SK-N-SH (cell line): ENCODE measurements at regions not wholly inside any gene's neighbourhood (a gene's known extent, or its start where the extent isn't known, plus 50 kb on each side); places are given as distances from the start of the nearest gene placed in this dataset.

Source experiments
- CTCF ChIA-PET: fragments of 300-600, 350-600 bp; formaldehyde crosslinking; extraction: SDS; loops from one replicate; lab custom pipeline; 2021; lab: Yijun Ruan, JAX
- POLR2A ChIA-PET: fragments of 350-600 bp; sonication (Branson Sonifier 250); formaldehyde crosslinking; extraction: SDS; loops from one replicate; lab custom pipeline; 2020; ENCODE audit warnings: antibody characterized with exemption, inconsistent platforms; lab: Yijun Ruan, JAX
- DNase-seq: peaks from one replicate; pipeline ENCODE4 v3.0.0; 2012
- H2AFZ ChIP-seq: fragments of 200-600 bp; sonication (generic); 2 replicates; pipeline ENCODE4 v1.8.1; 2016; ENCODE audit warnings: antibody characterized with exemption, mild to moderate bottlenecking, low read depth
- H3F3A ChIP-seq: fragments of 200-600 bp; sonication (generic); replicated peaks from 2 replicates; pipeline ENCODE3; 2016; ENCODE audit warnings: antibody characterized with exemption, mild to moderate bottlenecking; ENCODE audit not compliant: insufficient read depth
- H3K27ac ChIP-seq, 2 experiments: fragments of 200-500 bp in 1 of 2; fragments of 200-600 bp in 1 of 2; sonication (Bioruptor generic) in 1 of 2; sonication (generic), shearing (Covaris generic) in 1 of 2; 2 replicates each; pipeline versions ENCODE4 v1.5.1 to v1.6.1; 2014 to 2016; ENCODE audit warnings: low read depth in 2 of 2, inconsistent platforms in 1 of 2, low read length in 1 of 2, mild to moderate bottlenecking in 1 of 2, mixed read lengths in 1 of 2
- H3K27me3 ChIP-seq: fragments of 200-600 bp; sonication (generic), shearing (Covaris generic); 2 replicates; pipeline ENCODE4 v1.6.1; 2016; ENCODE audit warnings: mixed run types; ENCODE audit not compliant: insufficient read depth
- H3K36me3 ChIP-seq, 2 experiments: fragments of 200-500 bp in 1 of 2; fragments of 200-600 bp in 1 of 2; sonication (Bioruptor generic) in 1 of 2; sonication (generic) in 1 of 2; replicated peaks in 1 of 2; 2 replicates each; pipeline versions ENCODE3 to v1.5.1; 2014 to 2016; ENCODE audit warnings: low read length in 1 of 2, mild to moderate bottlenecking in 1 of 2; ENCODE audit not compliant: insufficient read depth in 2 of 2, control insufficient read depth in 1 of 2
- H3K4me1 ChIP-seq, 2 experiments: fragments of 200-500 bp in 1 of 2; fragments of 200-600 bp in 1 of 2; sonication (Bioruptor generic) in 1 of 2; sonication (generic), shearing (Covaris generic) in 1 of 2; 2 replicates each; pipeline versions ENCODE4 v1.5.1 to v1.6.1; 2014 to 2016; ENCODE audit warnings: low read depth in 1 of 2, low read length in 1 of 2, mixed run types in 1 of 2; ENCODE audit not compliant: insufficient read depth in 2 of 2, control insufficient read depth in 1 of 2
- H3K4me2 ChIP-seq: fragments of 200-600 bp; sonication (generic), shearing (Covaris generic); 2 replicates; pipeline ENCODE4 v1.6.1; 2017; ENCODE audit warnings: mixed run types
- H3K4me3 ChIP-seq, 2 experiments: fragments of 200-500 bp in 1 of 2; fragments of 200-600 bp in 1 of 2; sonication (Bioruptor generic) in 1 of 2; sonication (generic), shearing (Covaris generic) in 1 of 2; 2 replicates each; pipeline versions ENCODE4 v1.5.1 to v1.8.1; 2014 to 2016; ENCODE audit warnings: low read depth in 2 of 2, inconsistent platforms in 1 of 2, low read length in 1 of 2, mild to moderate bottlenecking in 1 of 2, mixed read lengths in 1 of 2, moderate library complexity in 1 of 2
- H3K79me2 ChIP-seq: fragments of 200-600 bp; sonication (generic); 2 replicates; pipeline ENCODE4 v1.8.1; 2017; ENCODE audit warnings: mild to moderate bottlenecking; ENCODE audit not compliant: insufficient read depth
- H3K9ac ChIP-seq: fragments of 200-600 bp; sonication (generic); 2 replicates; pipeline ENCODE4 v1.6.1; 2017; ENCODE audit warnings: mixed run types
- H3K9me2 ChIP-seq: fragments of 200-600 bp; sonication (generic); 2 replicates; pipeline ENCODE4 v1.6.1; 2017; ENCODE audit warnings: mixed run types
- H3K9me3 ChIP-seq: fragments of 200-600 bp; sonication (generic); 2 replicates; pipeline ENCODE4 v1.6.1; 2017; ENCODE audit warnings: mixed run types, mild to moderate bottlenecking, moderate library complexity
- H4K20me1 ChIP-seq: fragments of 200-600 bp; sonication (generic); 2 replicates; pipeline ENCODE4 v1.6.1; 2017; ENCODE audit warnings: mild to moderate bottlenecking, mixed run types; ENCODE audit not compliant: insufficient read depth
- CHD2 ChIP-seq: fragments of 150-350 bp; IDR thresholded peaks from 2 replicates; pipeline ENCODE4 v1.6.1; 2018; ENCODE audit warnings: low read length; ENCODE audit not compliant: partially characterized antibody
- ELF1 ChIP-seq: IDR thresholded peaks from 2 replicates; pipeline ENCODE4 v1.4.0; 2012
- EZH2phosphoT487 ChIP-seq: fragments of 200-600 bp; sonication (generic); IDR thresholded peaks from 2 replicates; pipeline ENCODE4 v1.6.1; 2017; ENCODE audit warnings: low read depth, mixed run types, mild to moderate bottlenecking, antibody characterized with exemption, moderate library complexity, borderline replicate concordance
- FOSL2 ChIP-seq: IDR thresholded peaks from 2 replicates; pipeline ENCODE4 v1.4.0; 2012; ENCODE audit warnings: low read depth, mild to moderate bottlenecking, moderate library complexity, borderline replicate concordance
- FOXJ3 ChIP-seq: sonication (generic); formaldehyde crosslinking; IDR thresholded peaks from 2 replicates; pipeline ENCODE4 v1.5.1; 2020; ENCODE audit warnings: mild to moderate bottlenecking, missing genetic modification reagents
- FOXM1 ChIP-seq: IDR thresholded peaks from 2 replicates; pipeline ENCODE4 v1.4.0; 2012; ENCODE audit warnings: low read depth, mild to moderate bottlenecking
- GABPA ChIP-seq: IDR thresholded peaks from 2 replicates; pipeline ENCODE4 v1.4.0; 2012; ENCODE audit warnings: low read depth, mild to moderate bottlenecking
- GATA2 ChIP-seq: sonication (generic); formaldehyde crosslinking; IDR thresholded peaks from 2 replicates; pipeline ENCODE4 v1.5.0; 2020; ENCODE audit warnings: mild to moderate bottlenecking, missing genetic modification reagents
- IRF3 ChIP-seq: fragments of 150-350 bp; IDR thresholded peaks from 2 replicates; pipeline ENCODE4 v1.6.1; 2016; ENCODE audit warnings: mild to moderate bottlenecking, low read depth, low read length
- JUND ChIP-seq: IDR thresholded peaks from 2 replicates; pipeline ENCODE4 v1.4.0; 2012
- MAX ChIP-seq: IDR thresholded peaks from 2 replicates; pipeline ENCODE4 v1.4.0; 2012; ENCODE audit warnings: low read depth
- MEF2A ChIP-seq: IDR thresholded peaks from 2 replicates; pipeline ENCODE4 v1.4.0; 2012; ENCODE audit warnings: low read depth, borderline replicate concordance
- NFIC ChIP-seq: IDR thresholded peaks from 2 replicates; pipeline ENCODE4 v1.4.0; 2012; ENCODE audit warnings: borderline replicate concordance
- RAD21 ChIP-seq: IDR thresholded peaks from 2 replicates; pipeline ENCODE4 v1.6.1; 2012; ENCODE audit warnings: mild to moderate bottlenecking, low read length
- RCOR1 ChIP-seq: fragments of 150-350 bp; IDR thresholded peaks from 2 replicates; pipeline ENCODE4 v1.6.1; 2017; ENCODE audit warnings: antibody characterized with exemption, low read length
- RFX5 ChIP-seq: IDR thresholded peaks from 2 replicates; pipeline ENCODE4 v1.6.1; 2012; ENCODE audit warnings: mild to moderate bottlenecking, improper control_type of control experiment, low read length
- SIN3A ChIP-seq: IDR thresholded peaks from 2 replicates; pipeline ENCODE4 v1.6.1; 2012; ENCODE audit warnings: low read depth, mild to moderate bottlenecking, low read length, moderate library complexity, borderline replicate concordance
- SMC3 ChIP-seq: IDR thresholded peaks from 2 replicates; pipeline ENCODE4 v1.6.1; 2012; ENCODE audit warnings: low read depth, low read length, improper control_type of control experiment
- USF1 ChIP-seq: IDR thresholded peaks from 2 replicates; pipeline ENCODE4 v1.4.0; 2012; ENCODE audit warnings: low read depth, borderline replicate concordance
- ZBTB33 ChIP-seq: IDR thresholded peaks from 2 replicates; pipeline ENCODE4 v1.4.0; 2012; ENCODE audit warnings: low read depth, borderline replicate concordance
- WGBS: methylation state at CpG from one replicate; pipeline ENCODE4 v1.1.6; 2017; ENCODE audit warnings: low lambda C conversion rate; 5-methylcytosine and 5-hydroxymethylcytosine counted together
- TF ChIP-seq, protein P1 (sequence below): fragments of 150-350 bp; IDR thresholded peaks from 2 replicates; pipeline ENCODE4 v1.6.1; 2017; ENCODE audit warnings: antibody characterized with exemption, low read length, low read depth, borderline replicate concordance

- TF ChIP-seq FOXM1 (no peak), NFIC (no peak), SMC3 (no peak), GABPA (no peak), EZH2phosphoT487 (no peak)
These were observed 106.2 kb upstream of the PUDP start (continued) for GRCh38 chrX:7254144-7254543.

- TF ChIP-seq JUND, result no peak
- TF ChIP-seq, all 33 proteins: peak for 0
- no peaks in the 10 kb centered on the region for H3K27me3 ChIP-seq
These were observed 105.6 kb upstream of the PUDP start for GRCh38 chrX:7253565-7253964.

GRCh38 chrX:7252013-7252610 lies 104.2 kb upstream of the PUDP start:
- no peaks in the 10 kb centered on the region for H3K36me3 ChIP-seq
- H3K4me2 ChIP-seq, result no peak overlapping the region
- no peak overlapping the region for H3K27ac ChIP-seq
- ChIA-PET POLR2A (no interaction called here), CTCF (interaction anchor here (2.4 kb wide), 1 partner anchor 10 kb away, joined by 5 read pairs; no protein-coding TSS in a partner anchor)
- H3K9ac ChIP-seq, result no peak overlapping the region
- no peak for DNase-seq
- no peaks in the 10 kb centered on the region for H3K27me3 ChIP-seq
- no peaks in the 10 kb centered on the region for H4K20me1 ChIP-seq
- H2AFZ ChIP-seq, result no peak overlapping the region
- no peak overlapping the region for H3K4me3 ChIP-seq
- TF ChIP-seq RAD21 (no peak), IRF3 (no peak), GABPA (no peak), SIN3A (no peak), MAX (no peak), USF1 (no peak), FOXJ3 (CRISPR knock-in tag) (no peak), GATA2 (CRISPR knock-in tag) (no peak), MEF2A (no peak), CHD2 (no peak), RFX5 (no peak), JUND (no peak), ZBTB33 (no peak), ELF1 (no peak), FOSL2 (no peak), EZH2phosphoT487 (no peak), NFIC (no peak), RCOR1 (no peak)
- TF ChIP-seq, protein P1, sequence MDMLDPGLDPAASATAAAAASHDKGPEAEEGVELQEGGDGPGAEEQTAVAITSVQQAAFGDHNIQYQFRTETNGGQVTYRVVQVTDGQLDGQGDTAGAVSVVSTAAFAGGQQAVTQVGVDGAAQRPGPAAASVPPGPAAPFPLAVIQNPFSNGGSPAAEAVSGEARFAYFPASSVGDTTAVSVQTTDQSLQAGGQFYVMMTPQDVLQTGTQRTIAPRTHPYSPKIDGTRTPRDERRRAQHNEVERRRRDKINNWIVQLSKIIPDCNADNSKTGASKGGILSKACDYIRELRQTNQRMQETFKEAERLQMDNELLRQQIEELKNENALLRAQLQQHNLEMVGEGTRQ, result no peak
- TF ChIP-seq, all 33 proteins: peak for 0
- H3K4me1 ChIP-seq, result no peaks in the 10 kb centered on the region
- no peaks in the 10 kb centered on the region for H3K79me2 ChIP-seq
- whole genome bisulfite sequencing, result 14% methylated on average over 5 of the region's 5 CpGs
- H3K9me3 ChIP-seq, result no peaks in the 10 kb centered on the region
- no peaks in the 10 kb centered on the region for H3F3A ChIP-seq
- no peaks in the 10 kb centered on the region for H3K9me2 ChIP-seq

More at GRCh38 chrX:7253565-7253964, 105.6 kb upstream of the PUDP start:
- H3K4me2 ChIP-seq, result no peak overlapping the region
- ChIA-PET CTCF (no interaction called here), POLR2A (no interaction called here)
- H3K36me3 ChIP-seq, result no peaks in the 10 kb centered on the region
- H3K27ac ChIP-seq, result no peak overlapping the region
- no peak for DNase-seq
- H3K9me3 ChIP-seq, result no peaks in the 10 kb centered on the region
- no peak overlapping the region for H2AFZ ChIP-seq
- H3K4me3 ChIP-seq, result no peak overlapping the region
- no peaks in the 10 kb centered on the region for H3K4me1 ChIP-seq
- no peaks in the 10 kb centered on the region for H3K79me2 ChIP-seq
- no peaks in the 10 kb centered on the region for H3K9me2 ChIP-seq
- WGBS, result 40% methylated on average over 4 of the region's 5 CpGs
- H3F3A ChIP-seq, result no peaks in the 10 kb centered on the region
- H4K20me1 ChIP-seq, result no peaks in the 10 kb centered on the region
- H3K9ac ChIP-seq, result no peak overlapping the region
